Liver (tissue), 3 donors: ENCODE measurements at regions not wholly inside any gene's neighbourhood (a gene's known extent, or its start where the extent isn't known, plus 50 kb on each side); places are given as distances from the start of the nearest gene placed in this dataset.

Experiments
- ATF3 ChIP-seq: IDR thresholded peaks from 2 replicates; pipeline ENCODE4 v1.6.1; 2016; ENCODE audit warnings: antibody characterized with exemption
- FOXA1 ChIP-seq: IDR thresholded peaks from 2 replicates; pipeline ENCODE4 v1.6.1; 2016; ENCODE audit warnings: antibody characterized with exemption
- GABPA ChIP-seq, 2 donors: IDR thresholded peaks in 1 of 2; conservative IDR thresholded peaks in 1 of 2; 2 replicates each; pipeline ENCODE4 v1.6.1; 2016; ENCODE audit warnings: antibody characterized with exemption in 2 of 2, mild to moderate bottlenecking in 1 of 2, moderate library complexity in 1 of 2
- JUND ChIP-seq, 2 donors: IDR thresholded peaks; 2 replicates each; pipeline ENCODE4 v1.6.1; 2016; ENCODE audit warnings: antibody characterized with exemption in 2 of 2
- MAX ChIP-seq: IDR thresholded peaks from 2 replicates; pipeline ENCODE4 v1.6.1; 2016; ENCODE audit warnings: antibody characterized with exemption
- NR2F2 ChIP-seq: IDR thresholded peaks from 2 replicates; pipeline ENCODE4 v1.6.1; 2016; ENCODE audit warnings: antibody characterized with exemption
- RXRA ChIP-seq, 2 donors: IDR thresholded peaks; 2 replicates each; pipeline ENCODE4 v1.6.1; 2017 to 2018; ENCODE audit warnings: antibody characterized with exemption in 2 of 2, mild to moderate bottlenecking in 1 of 2
- TAF1 ChIP-seq: conservative IDR thresholded peaks from 2 replicates; pipeline ENCODE4 v1.6.1; 2016; ENCODE audit warnings: antibody characterized with exemption, mild to moderate bottlenecking
- YY1 ChIP-seq: IDR thresholded peaks from 2 replicates; pipeline ENCODE4 v1.6.1; 2016; ENCODE audit warnings: antibody characterized with exemption, mild to moderate bottlenecking
- TF ChIP-seq, protein P1 (sequence below): fragments of 150-350 bp; IDR thresholded peaks from 2 replicates; pipeline ENCODE4 v1.5.1; 2017; ENCODE audit warnings: improper control_type of control experiment, low read depth, low read length; ENCODE audit not compliant: missing input control
- TF ChIP-seq, protein P2 (sequence below): IDR thresholded peaks from 2 replicates; pipeline ENCODE4 v1.6.1; 2016; ENCODE audit warnings: antibody characterized with exemption, mild to moderate bottlenecking
- TF ChIP-seq, protein P3 (sequence below): IDR thresholded peaks from 2 replicates; pipeline ENCODE4 v1.6.1; 2016; ENCODE audit warnings: antibody characterized with exemption
- donor health status: healthy.
- donor health status: healthy.

DNA sequence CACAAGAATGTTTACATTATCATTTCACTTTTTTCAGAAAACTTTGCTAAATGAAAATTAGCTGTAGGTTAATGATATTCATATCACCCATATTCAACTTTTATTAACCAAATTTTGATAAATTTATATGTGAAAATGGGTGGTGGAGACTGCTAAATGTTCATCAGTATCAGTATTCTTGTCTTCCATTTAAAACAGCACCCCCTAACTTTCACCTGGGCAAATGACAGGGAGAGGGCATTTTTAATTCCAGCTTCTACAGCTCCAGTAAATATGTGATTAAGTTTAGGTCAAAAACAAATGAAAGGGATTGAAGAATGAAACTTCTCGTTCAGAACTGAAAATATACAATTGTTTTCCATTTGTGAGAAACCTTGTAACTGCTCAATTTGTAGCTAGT lies 722.2 kb downstream of the KCNT2 start:
- TF ChIP-seq, protein P1, sequence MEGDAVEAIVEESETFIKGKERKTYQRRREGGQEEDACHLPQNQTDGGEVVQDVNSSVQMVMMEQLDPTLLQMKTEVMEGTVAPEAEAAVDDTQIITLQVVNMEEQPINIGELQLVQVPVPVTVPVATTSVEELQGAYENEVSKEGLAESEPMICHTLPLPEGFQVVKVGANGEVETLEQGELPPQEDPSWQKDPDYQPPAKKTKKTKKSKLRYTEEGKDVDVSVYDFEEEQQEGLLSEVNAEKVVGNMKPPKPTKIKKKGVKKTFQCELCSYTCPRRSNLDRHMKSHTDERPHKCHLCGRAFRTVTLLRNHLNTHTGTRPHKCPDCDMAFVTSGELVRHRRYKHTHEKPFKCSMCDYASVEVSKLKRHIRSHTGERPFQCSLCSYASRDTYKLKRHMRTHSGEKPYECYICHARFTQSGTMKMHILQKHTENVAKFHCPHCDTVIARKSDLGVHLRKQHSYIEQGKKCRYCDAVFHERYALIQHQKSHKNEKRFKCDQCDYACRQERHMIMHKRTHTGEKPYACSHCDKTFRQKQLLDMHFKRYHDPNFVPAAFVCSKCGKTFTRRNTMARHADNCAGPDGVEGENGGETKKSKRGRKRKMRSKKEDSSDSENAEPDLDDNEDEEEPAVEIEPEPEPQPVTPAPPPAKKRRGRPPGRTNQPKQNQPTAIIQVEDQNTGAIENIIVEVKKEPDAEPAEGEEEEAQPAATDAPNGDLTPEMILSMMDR = no peak
- TF ChIP-seq, protein P2, sequence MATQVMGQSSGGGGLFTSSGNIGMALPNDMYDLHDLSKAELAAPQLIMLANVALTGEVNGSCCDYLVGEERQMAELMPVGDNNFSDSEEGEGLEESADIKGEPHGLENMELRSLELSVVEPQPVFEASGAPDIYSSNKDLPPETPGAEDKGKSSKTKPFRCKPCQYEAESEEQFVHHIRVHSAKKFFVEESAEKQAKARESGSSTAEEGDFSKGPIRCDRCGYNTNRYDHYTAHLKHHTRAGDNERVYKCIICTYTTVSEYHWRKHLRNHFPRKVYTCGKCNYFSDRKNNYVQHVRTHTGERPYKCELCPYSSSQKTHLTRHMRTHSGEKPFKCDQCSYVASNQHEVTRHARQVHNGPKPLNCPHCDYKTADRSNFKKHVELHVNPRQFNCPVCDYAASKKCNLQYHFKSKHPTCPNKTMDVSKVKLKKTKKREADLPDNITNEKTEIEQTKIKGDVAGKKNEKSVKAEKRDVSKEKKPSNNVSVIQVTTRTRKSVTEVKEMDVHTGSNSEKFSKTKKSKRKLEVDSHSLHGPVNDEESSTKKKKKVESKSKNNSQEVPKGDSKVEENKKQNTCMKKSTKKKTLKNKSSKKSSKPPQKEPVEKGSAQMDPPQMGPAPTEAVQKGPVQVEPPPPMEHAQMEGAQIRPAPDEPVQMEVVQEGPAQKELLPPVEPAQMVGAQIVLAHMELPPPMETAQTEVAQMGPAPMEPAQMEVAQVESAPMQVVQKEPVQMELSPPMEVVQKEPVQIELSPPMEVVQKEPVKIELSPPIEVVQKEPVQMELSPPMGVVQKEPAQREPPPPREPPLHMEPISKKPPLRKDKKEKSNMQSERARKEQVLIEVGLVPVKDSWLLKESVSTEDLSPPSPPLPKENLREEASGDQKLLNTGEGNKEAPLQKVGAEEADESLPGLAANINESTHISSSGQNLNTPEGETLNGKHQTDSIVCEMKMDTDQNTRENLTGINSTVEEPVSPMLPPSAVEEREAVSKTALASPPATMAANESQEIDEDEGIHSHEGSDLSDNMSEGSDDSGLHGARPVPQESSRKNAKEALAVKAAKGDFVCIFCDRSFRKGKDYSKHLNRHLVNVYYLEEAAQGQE = no peak
- TF ChIP-seq NR2F2 (no peak), MAX (no peak), TAF1 (no peak), YY1 (no peak), ATF3 (no peak), JUND (IDR thresholded peaks at IDR 0.05) (no peak), FOXA1 (no peak), RXRA (IDR thresholded peaks at IDR 0.05) (no peak), GABPA (IDR thresholded peaks at IDR 0.05 in 1 of 2, conservative IDR thresholded peaks at IDR 0.05 in 1 of 2) (no peak)
- TF ChIP-seq, protein P3, sequence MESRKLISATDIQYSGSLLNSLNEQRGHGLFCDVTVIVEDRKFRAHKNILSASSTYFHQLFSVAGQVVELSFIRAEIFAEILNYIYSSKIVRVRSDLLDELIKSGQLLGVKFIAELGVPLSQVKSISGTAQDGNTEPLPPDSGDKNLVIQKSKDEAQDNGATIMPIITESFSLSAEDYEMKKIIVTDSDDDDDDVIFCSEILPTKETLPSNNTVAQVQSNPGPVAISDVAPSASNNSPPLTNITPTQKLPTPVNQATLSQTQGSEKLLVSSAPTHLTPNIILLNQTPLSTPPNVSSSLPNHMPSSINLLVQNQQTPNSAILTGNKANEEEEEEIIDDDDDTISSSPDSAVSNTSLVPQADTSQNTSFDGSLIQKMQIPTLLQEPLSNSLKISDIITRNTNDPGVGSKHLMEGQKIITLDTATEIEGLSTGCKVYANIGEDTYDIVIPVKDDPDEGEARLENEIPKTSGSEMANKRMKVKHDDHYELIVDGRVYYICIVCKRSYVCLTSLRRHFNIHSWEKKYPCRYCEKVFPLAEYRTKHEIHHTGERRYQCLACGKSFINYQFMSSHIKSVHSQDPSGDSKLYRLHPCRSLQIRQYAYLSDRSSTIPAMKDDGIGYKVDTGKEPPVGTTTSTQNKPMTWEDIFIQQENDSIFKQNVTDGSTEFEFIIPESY = no peak
